Mesenchymal stem cell (in vitro differentiated cells and primary cell): ENCODE measurements at regions not wholly inside any gene's neighbourhood (a gene's known extent, or its start where the extent isn't known, plus 50 kb on each side); places are given as distances from the start of the nearest gene placed in this dataset.

ENCODE experiments used
- DNase-seq: peaks from one replicate; pipeline ENCODE4 v3.0.0-alpha.2; 2013
- H2AFZ ChIP-seq: one replicate; pipeline ENCODE4 v1.6.1; 2013; ENCODE audit warnings: low read depth, mild to moderate bottlenecking, control low read depth, inconsistent platforms, low read length, moderate library complexity
- H2AK5ac ChIP-seq: 2 replicates; pipeline ENCODE4 v1.6.1; 2013; ENCODE audit warnings: low read length, moderate library complexity, mild to moderate bottlenecking, inconsistent platforms; ENCODE audit not compliant: severe bottlenecking
- H2BK120ac ChIP-seq: one replicate; pipeline ENCODE4 v1.6.1; 2013; ENCODE audit warnings: low read depth, mild to moderate bottlenecking, inconsistent platforms, low read length, moderate library complexity
- H2BK12ac ChIP-seq, 2 experiments: one replicate each; pipeline ENCODE4 v1.6.1; 2013; ENCODE audit warnings: inconsistent platforms in 2 of 2, low read length in 2 of 2, mild to moderate bottlenecking in 2 of 2, moderate library complexity in 2 of 2, control low read depth in 1 of 2
- H2BK15ac ChIP-seq: one replicate; pipeline ENCODE4 v1.6.1; 2013; ENCODE audit warnings: mild to moderate bottlenecking, low read depth, inconsistent platforms; ENCODE audit not compliant: poor library complexity, severe bottlenecking
- H2BK5ac ChIP-seq: 2 replicates; pipeline ENCODE4 v1.6.1; 2013; ENCODE audit warnings: low read depth, mild to moderate bottlenecking, low read length, control low read depth, inconsistent platforms; ENCODE audit not compliant: poor library complexity, severe bottlenecking
- H3K14ac ChIP-seq, 2 experiments: one replicate each; pipeline ENCODE4 v1.6.1; 2013; ENCODE audit warnings: inconsistent platforms in 2 of 2, low read length in 2 of 2, control low read depth in 1 of 2, mild to moderate bottlenecking in 1 of 2, moderate library complexity in 1 of 2
- H3K18ac ChIP-seq, 2 experiments: one replicate each; pipeline ENCODE4 v1.6.1; 2013; ENCODE audit warnings: inconsistent platforms in 2 of 2, low read length in 2 of 2, control low read depth in 1 of 2, low read depth in 1 of 2, mild to moderate bottlenecking in 1 of 2
- H3K23ac ChIP-seq, 2 experiments: one replicate each; pipeline ENCODE4 v1.6.1; 2013; ENCODE audit warnings: inconsistent platforms in 2 of 2, low read length in 2 of 2, mild to moderate bottlenecking in 2 of 2, moderate library complexity in 2 of 2, control low read depth in 1 of 2
- H3K27ac ChIP-seq: 2 replicates; pipeline ENCODE4 v1.5.1; 2013; ENCODE audit warnings: mild to moderate bottlenecking, moderate library complexity, low read length, control low read depth, inconsistent platforms; ENCODE audit not compliant: poor library complexity, severe bottlenecking
- H3K27me3 ChIP-seq, 2 experiments: 2 replicates each; pipeline versions ENCODE4 v1.6.1 to v1.7.0; 2013; ENCODE audit warnings: low read length in 2 of 2, mild to moderate bottlenecking in 2 of 2, moderate library complexity in 2 of 2, control low read depth in 1 of 2, inconsistent platforms in 1 of 2; ENCODE audit not compliant: control insufficient read depth in 1 of 2, insufficient read depth in 1 of 2
- H3K36me3 ChIP-seq, 2 experiments: 2 replicates each; pipeline versions ENCODE4 v1.6.1 to v1.7.0; 2013; ENCODE audit warnings: low read length in 2 of 2, control low read depth in 1 of 2, inconsistent platforms in 1 of 2, low read depth in 1 of 2, mild to moderate bottlenecking in 1 of 2; ENCODE audit not compliant: insufficient read depth in 2 of 2, control insufficient read depth in 1 of 2
- H3K4ac ChIP-seq, 2 experiments: one replicate each; pipeline ENCODE4 v1.6.1; 2013; ENCODE audit warnings: inconsistent platforms in 2 of 2, low read length in 2 of 2, mild to moderate bottlenecking in 2 of 2, moderate library complexity in 2 of 2, control low read depth in 1 of 2, low read depth in 1 of 2
- H3K4me1 ChIP-seq: 2 replicates; pipeline ENCODE4 v1.6.1; 2013; ENCODE audit warnings: low read depth, low read length, control low read depth; ENCODE audit not compliant: control insufficient read depth, insufficient read depth
- H3K4me2 ChIP-seq: 2 replicates; pipeline ENCODE4 v1.6.1; 2013; ENCODE audit warnings: low read length, mild to moderate bottlenecking, inconsistent platforms; ENCODE audit not compliant: poor library complexity, severe bottlenecking
- H3K4me3 ChIP-seq, 2 experiments: 2 replicates each; pipeline versions ENCODE4 v1.5.1 to v1.7.0; 2013; ENCODE audit warnings: low read length in 2 of 2, mild to moderate bottlenecking in 2 of 2, control low read depth in 1 of 2, low read depth in 1 of 2; ENCODE audit not compliant: insufficient read depth in 1 of 2
- H3K79me1 ChIP-seq: replicated peaks from 2 replicates; pipeline ENCODE4 v1.6.1; 2013; ENCODE audit warnings: mild to moderate bottlenecking, control low read depth, low read length, inconsistent platforms; ENCODE audit not compliant: poor library complexity, severe bottlenecking
- H3K9ac ChIP-seq: 2 replicates; pipeline ENCODE4 v1.7.0; 2013; ENCODE audit warnings: mild to moderate bottlenecking, low read length, moderate library complexity
- H3K9me3 ChIP-seq: 2 replicates; pipeline ENCODE4 v1.7.0; 2013; ENCODE audit warnings: mild to moderate bottlenecking, low read length; ENCODE audit not compliant: control insufficient read depth
- H4K8ac ChIP-seq: one replicate; pipeline ENCODE4 v1.6.1; 2013; ENCODE audit warnings: inconsistent platforms, mild to moderate bottlenecking, low read length, moderate library complexity
- H4K91ac ChIP-seq: one replicate; pipeline ENCODE4 v1.6.1; 2013; ENCODE audit warnings: mild to moderate bottlenecking, low read length, inconsistent platforms
- WGBS: methylation state at CpG from one replicate; pipeline ENCODE4 v1.1.7; 2013; ENCODE audit warnings: mixed read lengths; 5-methylcytosine and 5-hydroxymethylcytosine counted together

DNA sequence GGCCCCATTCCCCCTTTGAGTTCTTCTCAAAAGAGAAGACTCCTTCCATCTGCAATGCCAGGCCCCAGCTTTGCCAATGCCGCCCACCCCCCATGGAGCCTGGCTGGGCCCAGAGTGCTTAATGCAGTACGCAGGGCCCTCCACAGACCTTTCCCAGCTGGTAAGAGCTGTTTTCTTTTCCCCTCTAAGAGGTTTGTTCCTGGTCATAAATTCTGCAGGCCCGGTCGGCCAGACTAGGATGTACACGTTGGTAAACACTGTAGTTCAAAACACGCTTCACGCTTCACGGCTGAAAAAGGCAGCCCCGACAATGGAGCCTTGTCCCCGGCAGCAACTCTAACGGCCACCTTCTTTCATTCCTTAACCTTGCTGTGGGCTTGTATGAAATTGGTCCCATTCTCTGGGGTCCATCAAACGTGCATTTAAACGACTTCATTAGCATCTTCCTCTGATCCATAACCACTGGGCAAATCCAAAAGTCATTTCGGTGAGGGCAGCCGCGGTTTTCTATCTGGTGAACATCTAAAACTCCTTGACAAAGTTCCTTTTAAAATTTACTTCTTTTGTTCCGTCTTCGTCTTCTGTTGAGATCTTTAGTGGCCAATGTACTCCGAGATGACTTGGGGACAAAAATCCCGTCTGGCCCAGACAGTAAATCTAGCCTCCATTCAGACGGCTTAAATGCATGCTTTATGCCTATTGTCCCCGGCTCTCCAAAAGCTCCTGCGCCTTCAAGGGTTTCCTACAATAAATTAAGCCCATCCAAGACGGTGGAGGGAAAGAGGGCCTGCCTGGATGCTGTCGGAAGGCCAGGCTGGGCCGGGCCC is 60.0 kb upstream of the MYEOV start:
- Histone ChIP-seq H3K27ac (no peak overlapping the region), H3K4me2 (no peak overlapping the region), H3K4ac (no peak overlapping the region), H3K27me3 (peaks cover 57 to 59% of the 10 kb centered on the region in 2 experiments), H4K8ac (no peak overlapping the region), H3K36me3 (no peaks in the 10 kb centered on the region), H2AFZ (no peak overlapping the region), H3K18ac (no peak overlapping the region), H3K9ac (no peak overlapping the region), H3K23ac (no peak overlapping the region), H2AK5ac (no peak overlapping the region), H3K9me3 (no peaks in the 10 kb centered on the region), H2BK5ac (no peak overlapping the region), H2BK120ac (no peak overlapping the region), H3K14ac (no peak overlapping the region), H2BK12ac (no peak overlapping the region), H3K79me1 (no peaks in the 10 kb centered on the region), H4K91ac (no peak overlapping the region), H2BK15ac (no peak overlapping the region), H3K4me3 (no peak overlapping the region), H3K4me1 (no peaks in the 10 kb centered on the region)
- DNase-seq: no peak
- WGBS: 75% methylated on average over 23 of the region's 26 CpGs

- 91% methylated on average over 10 of the region's 11 CpGs for WGBS
- H2BK12ac ChIP-seq: no peak overlapping the region
- no peak overlapping the region for H2BK15ac ChIP-seq
- no peaks in the 10 kb centered on the region for H3K4me1 ChIP-seq
- H2BK5ac ChIP-seq: no peak overlapping the region
- H3K23ac ChIP-seq: no peak overlapping the region
- DNase-seq: no peak
- H3K27ac ChIP-seq: no peak overlapping the region
- no peak overlapping the region for H3K4ac ChIP-seq
- H2AFZ ChIP-seq: no peak overlapping the region
- no peaks in the 10 kb centered on the region for H3K9me3 ChIP-seq
- H3K4me2 ChIP-seq: no peak overlapping the region
- no peak overlapping the region for H3K18ac ChIP-seq
- H4K8ac ChIP-seq: no peak overlapping the region
- no peak overlapping the region for H3K14ac ChIP-seq
- H4K91ac ChIP-seq: no peak overlapping the region
- no peak overlapping the region for H2AK5ac ChIP-seq
- no peak overlapping the region for H3K9ac ChIP-seq
- peaks cover 49 to 57% of the 10 kb centered on the region in 2 experiments for H3K27me3 ChIP-seq
- H2BK120ac ChIP-seq: no peak overlapping the region
- H3K36me3 ChIP-seq: no peaks in the 10 kb centered on the region
- H3K4me3 ChIP-seq: no peak overlapping the region
- no peaks in the 10 kb centered on the region for H3K79me1 ChIP-seq
Measured at GRCh38 chr11:69234740-69235710, 58.9 kb upstream of the MYEOV start.

DNA sequence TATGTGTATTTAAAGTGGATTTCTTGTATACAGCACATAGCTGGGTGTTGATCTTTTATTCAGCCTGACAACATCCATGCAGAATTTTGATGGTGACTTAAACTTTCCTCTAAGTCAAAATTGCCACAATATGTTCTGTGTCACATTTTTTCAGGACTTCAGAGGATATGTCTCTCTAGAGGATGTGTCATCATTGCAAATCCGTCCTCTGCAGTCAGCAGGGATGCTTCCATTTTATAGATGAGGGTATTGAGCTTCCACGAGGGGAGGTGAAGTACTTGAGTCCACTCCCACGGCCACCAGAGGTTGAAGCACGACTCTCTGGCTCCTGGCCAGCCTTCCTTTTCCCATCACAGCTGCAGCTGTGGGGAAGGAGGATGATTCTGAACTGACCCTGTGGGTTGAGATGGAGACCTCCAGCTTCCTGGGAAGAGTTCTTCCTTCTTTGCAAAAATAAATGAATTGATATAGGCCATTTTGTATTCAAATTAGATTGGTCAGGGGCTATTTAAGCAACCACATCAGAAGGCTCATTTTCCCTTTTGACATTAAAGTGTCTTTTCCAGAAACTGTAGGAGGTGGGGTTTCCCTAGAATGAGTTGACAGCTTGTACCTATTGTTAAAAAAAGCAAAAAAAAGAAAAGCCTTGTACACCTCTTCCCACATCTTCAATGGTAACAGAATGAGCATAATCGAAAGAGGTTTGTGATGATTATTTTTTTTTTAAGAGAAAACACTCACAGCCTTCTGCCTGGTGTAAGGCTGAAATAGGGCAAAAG is 55.2 kb upstream of the MYEOV start:
- no peak overlapping the region for H2BK12ac ChIP-seq
- 42% methylated on average over 4 of the region's 5 CpGs for WGBS
- H2BK5ac ChIP-seq: no peak overlapping the region
- H3K4ac ChIP-seq: no peak overlapping the region
- no peak overlapping the region for H2BK120ac ChIP-seq
- no peak overlapping the region for H2AK5ac ChIP-seq
- no peak overlapping the region for H2AFZ ChIP-seq
- H2BK15ac ChIP-seq: no peak overlapping the region
- peaks cover 18 to 36% of the 10 kb centered on the region in 2 experiments for H3K27me3 ChIP-seq
- no peaks in the 10 kb centered on the region for H3K4me1 ChIP-seq
- no peak overlapping the region for H4K91ac ChIP-seq
- H3K36me3 ChIP-seq: no peaks in the 10 kb centered on the region
- no peak overlapping the region for H4K8ac ChIP-seq
- H3K4me2 ChIP-seq: no peak overlapping the region
- H3K27ac ChIP-seq: no peak overlapping the region
- H3K18ac ChIP-seq: no peak overlapping the region
- no peak overlapping the region for H3K4me3 ChIP-seq
- no peak for DNase-seq
- no peak overlapping the region for H3K14ac ChIP-seq
- no peaks in the 10 kb centered on the region for H3K79me1 ChIP-seq
- H3K9ac ChIP-seq: no peak overlapping the region
- no peaks in the 10 kb centered on the region for H3K9me3 ChIP-seq
- H3K23ac ChIP-seq: no peak overlapping the region
